ENCODE measurements at regions not wholly inside any gene's neighbourhood (a gene's known extent, or its start where the extent isn't known, plus 50 kb on each side); places are given as distances from the start of the nearest gene placed in this dataset.

DNA sequence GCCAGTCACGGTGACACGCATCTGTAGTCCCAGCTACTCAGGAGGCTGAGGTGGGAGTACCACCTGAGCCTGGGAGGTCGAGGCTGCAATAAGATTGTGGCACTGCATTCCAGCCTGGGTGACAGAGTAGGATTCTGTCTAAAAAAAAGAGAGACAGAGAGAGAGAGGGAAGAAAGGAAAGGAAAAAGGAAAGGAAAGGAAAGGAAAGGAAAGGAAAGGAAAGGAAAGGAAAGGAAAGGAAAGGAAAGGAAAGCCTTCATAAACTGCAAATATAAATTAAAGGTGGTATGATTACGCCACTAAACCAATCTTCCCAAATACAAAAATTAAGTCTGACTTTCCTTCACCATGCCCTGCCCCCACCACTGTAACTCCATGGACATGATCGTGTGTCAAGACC lies 259.3 kb upstream of the GATB start:
- TF ChIP-seq, protein P1, sequence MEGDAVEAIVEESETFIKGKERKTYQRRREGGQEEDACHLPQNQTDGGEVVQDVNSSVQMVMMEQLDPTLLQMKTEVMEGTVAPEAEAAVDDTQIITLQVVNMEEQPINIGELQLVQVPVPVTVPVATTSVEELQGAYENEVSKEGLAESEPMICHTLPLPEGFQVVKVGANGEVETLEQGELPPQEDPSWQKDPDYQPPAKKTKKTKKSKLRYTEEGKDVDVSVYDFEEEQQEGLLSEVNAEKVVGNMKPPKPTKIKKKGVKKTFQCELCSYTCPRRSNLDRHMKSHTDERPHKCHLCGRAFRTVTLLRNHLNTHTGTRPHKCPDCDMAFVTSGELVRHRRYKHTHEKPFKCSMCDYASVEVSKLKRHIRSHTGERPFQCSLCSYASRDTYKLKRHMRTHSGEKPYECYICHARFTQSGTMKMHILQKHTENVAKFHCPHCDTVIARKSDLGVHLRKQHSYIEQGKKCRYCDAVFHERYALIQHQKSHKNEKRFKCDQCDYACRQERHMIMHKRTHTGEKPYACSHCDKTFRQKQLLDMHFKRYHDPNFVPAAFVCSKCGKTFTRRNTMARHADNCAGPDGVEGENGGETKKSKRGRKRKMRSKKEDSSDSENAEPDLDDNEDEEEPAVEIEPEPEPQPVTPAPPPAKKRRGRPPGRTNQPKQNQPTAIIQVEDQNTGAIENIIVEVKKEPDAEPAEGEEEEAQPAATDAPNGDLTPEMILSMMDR (IDR thresholded peaks at IDR 0.05): no peak
- no peak for ATAC-seq
- Histone ChIP-seq H3K27me3 (ENCODE audit: low read depth) (no peaks in the 10 kb centered on the region), H3K27ac (no peak overlapping the region), H3K9me3 (no peaks in the 10 kb centered on the region), H3K36me3 (no peaks in the 10 kb centered on the region), H3K4me1 (no peaks in the 10 kb centered on the region), H3K4me3 (no peak overlapping the region)
- intact Hi-C loops (cut with DNase I): no loop called here
- no peak for DNase-seq

DNA sequence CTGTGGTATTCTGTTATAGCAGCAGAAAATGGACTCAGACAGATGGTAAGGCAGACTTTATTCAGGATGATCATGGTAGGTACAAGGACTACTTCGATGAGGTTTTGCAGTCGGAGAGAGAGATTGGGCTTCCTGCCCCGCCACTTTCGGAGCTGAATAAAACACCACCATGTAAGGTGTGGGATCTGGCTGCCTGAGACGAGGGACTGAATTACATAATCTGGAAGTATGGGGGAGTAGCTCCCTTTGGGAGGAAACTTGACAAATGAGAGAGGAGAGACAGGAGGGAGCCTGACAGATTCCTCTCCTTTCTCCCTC lies 255.5 kb upstream of the GATB start:
- no peaks in the 10 kb centered on the region for H3K36me3 ChIP-seq
- TF ChIP-seq, protein P1 (IDR thresholded peaks at IDR 0.05): no peak
- DNase-seq (no peak), ATAC-seq (no peak)
- H3K4me1 ChIP-seq: no peaks in the 10 kb centered on the region
- no peaks in the 10 kb centered on the region for H3K9me3 ChIP-seq
- intact Hi-C loops (cut with DNase I): no loop called here
- no peaks in the 10 kb centered on the region for H3K27me3 ChIP-seq (ENCODE audit: low read depth)
- H3K27ac ChIP-seq: no peak overlapping the region
- H3K4me3 ChIP-seq: no peak overlapping the region

DNA sequence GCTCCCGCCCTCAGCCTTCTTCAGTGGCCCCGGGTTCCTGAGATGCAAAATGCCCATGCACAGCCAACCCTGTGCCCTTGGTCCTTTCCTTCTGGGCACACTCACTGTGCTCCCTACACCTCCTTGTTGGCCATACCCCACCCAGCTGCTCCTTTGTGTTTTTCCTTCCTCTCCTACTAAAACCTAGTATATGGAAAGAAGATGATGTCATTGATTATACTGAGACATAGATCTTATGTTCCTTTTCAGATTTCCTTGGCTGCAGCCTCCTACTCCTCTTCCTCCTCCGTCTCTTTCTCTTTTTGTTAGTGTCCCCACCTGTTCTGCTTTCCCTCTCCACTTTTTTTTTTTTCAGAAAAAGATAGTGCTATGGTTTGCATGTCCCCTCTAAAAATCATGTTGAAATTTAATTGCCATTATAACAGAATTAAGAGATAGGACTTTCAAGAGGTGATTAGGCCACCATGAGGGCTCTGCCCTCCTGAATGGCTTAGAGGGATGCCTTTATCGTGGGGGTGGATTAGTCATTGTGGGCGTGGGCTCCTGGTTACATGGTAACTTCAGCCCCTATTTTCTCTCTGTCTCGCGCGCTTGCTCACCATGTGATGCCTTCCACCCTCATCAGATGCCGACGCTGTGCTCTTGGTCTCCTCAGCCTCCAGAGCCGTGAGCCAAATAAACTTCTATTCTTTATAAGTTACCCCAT lies 254.9 kb upstream of the GATB start:
- H3K27me3 ChIP-seq (ENCODE audit: low read depth): no peaks in the 10 kb centered on the region
- no peaks in the 10 kb centered on the region for H3K36me3 ChIP-seq
- TF ChIP-seq, protein P1 (IDR thresholded peaks at IDR 0.05): no peak
- ATAC-seq (no peak), DNase-seq (no peak)
- H3K4me1 ChIP-seq: no peaks in the 10 kb centered on the region
- intact Hi-C loops (cut with DNase I): no loop called here
- no peak overlapping the region for H3K4me3 ChIP-seq
- no peaks in the 10 kb centered on the region for H3K9me3 ChIP-seq
- H3K27ac ChIP-seq: no peak overlapping the region

DNA sequence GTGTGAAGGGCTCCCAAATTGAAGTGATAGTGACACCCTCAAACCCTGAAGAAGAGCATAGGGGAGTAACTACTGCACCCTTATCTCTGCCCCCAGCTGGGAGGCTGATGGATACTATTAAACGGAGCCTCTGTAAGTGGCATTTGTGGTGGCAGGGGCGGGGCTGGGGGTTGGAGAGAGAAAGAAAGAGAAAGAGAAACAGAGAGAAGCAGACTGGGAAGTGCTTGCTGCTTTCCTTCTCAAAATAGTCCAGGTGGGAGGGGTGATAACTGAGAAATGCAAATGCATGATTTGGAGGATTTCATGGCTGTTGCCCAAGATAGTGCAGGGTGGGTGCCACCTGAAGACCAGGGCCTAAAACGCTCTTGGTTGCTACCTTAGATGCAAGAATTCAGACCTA lies 253.5 kb upstream of the GATB start:
- H3K27me3 ChIP-seq (ENCODE audit: low read depth): no peaks in the 10 kb centered on the region
- ATAC-seq: no peak
- intact Hi-C loops (cut with DNase I): no loop called here

GRCh38 chr4:152011469-152011868 lies 250.7 kb upstream of the GATB start:
- TF ChIP-seq, protein P1 (IDR thresholded peaks at IDR 0.05): no peak
- Histone ChIP-seq H3K9me3 (no peaks in the 10 kb centered on the region), H3K36me3 (no peaks in the 10 kb centered on the region), H3K4me3 (no peak overlapping the region), H3K27me3 (ENCODE audit: low read depth) (no peaks in the 10 kb centered on the region), H3K4me1 (no peaks in the 10 kb centered on the region), H3K27ac (no peak overlapping the region)
- intact Hi-C loops (cut with DNase I): no loop called here
- no peak for DNase-seq
- ATAC-seq: no peak

More for the DNA sequence above, 253.5 kb upstream of the GATB start:
- no peaks in the 10 kb centered on the region for H3K36me3 ChIP-seq
- H3K27ac ChIP-seq: no peak overlapping the region
- H3K4me3 ChIP-seq: no peak overlapping the region
- DNase-seq: no peak
- H3K9me3 ChIP-seq: no peaks in the 10 kb centered on the region
- no peaks in the 10 kb centered on the region for H3K4me1 ChIP-seq
- TF ChIP-seq, protein P1 (IDR thresholded peaks at IDR 0.05): no peak

- DNase-seq: no peak
- intact Hi-C loops (cut with DNase I): no loop called here
- TF ChIP-seq, protein P1 (IDR thresholded peaks at IDR 0.05): no peak
- ATAC-seq: no peak
- Histone ChIP-seq H3K36me3 (no peaks in the 10 kb centered on the region), H3K9me3 (no peaks in the 10 kb centered on the region), H3K4me1 (no peaks in the 10 kb centered on the region), H3K4me3 (no peak overlapping the region), H3K27me3 (ENCODE audit: low read depth) (no peaks in the 10 kb centered on the region), H3K27ac (no peak overlapping the region)
These were observed 249.9 kb upstream of the GATB start for GRCh38 chr4:152010710-152011079.
